GM19351 (cell line): ENCODE measurements at regions not wholly inside any gene's neighbourhood (a gene's known extent, or its start where the extent isn't known, plus 50 kb on each side); places are given as distances from the start of the nearest gene placed in this dataset.
"Not testable (repeated sequence)": the region's sequence is repeated elsewhere in the genome, so short reads cannot be mapped to it uniquely, and the experiment has no call there.

Experiments
- ATAC-seq: cut with Tn5 transposase; IDR thresholded peaks from one replicate; pipeline ENCODE4 v1.9.1; 2021; ENCODE audit warnings: mild to moderate bottlenecking, moderate library complexity; ENCODE audit not compliant: unreplicated experiment

- not testable (repeated sequence) for ATAC-seq
These were observed 63.2 kb upstream of the IER3 start for GRCh38 chr6:30807566-30807965.

- no peak for ATAC-seq
These were observed 62.3 kb upstream of the IER3 start for GRCh38 chr6:30806581-30807183.

- no peak for ATAC-seq
These were observed 60.0 kb upstream of the IER3 start for GRCh38 chr6:30804333-30804732.

- no peak for ATAC-seq
These were observed 58.4 kb upstream of the IER3 start for GRCh38 chr6:30802731-30803130.

GRCh38 chr6:30801950-30802349 is 57.6 kb upstream of the IER3 start:
- no peak for ATAC-seq

GRCh38 chr6:30800871-30801270 is 56.5 kb upstream of the IER3 start:
- no peak for ATAC-seq

- ATAC-seq, result no peak
These were observed 54.9 kb upstream of the IER3 start for GRCh38 chr6:30799210-30799609.

GRCh38 chr6:30798494-30798893 is 54.1 kb upstream of the IER3 start:
- ATAC-seq, result no peak

GRCh38 chr6:30795549-30796293 is 51.4 kb upstream of the IER3 start:
- no peak for ATAC-seq
